NCI-H345 (cell line): ENCODE measurements at regions not wholly inside any gene's neighbourhood (a gene's known extent, or its start where the extent isn't known, plus 50 kb on each side); places are given as distances from the start of the nearest gene placed in this dataset.
"Not testable (repeated sequence)": the region's sequence is repeated elsewhere in the genome, so short reads cannot be mapped to it uniquely, and the experiment has no call there.

Experiments used
- DNase-seq: peaks from one replicate; lab custom pipeline; 2025; lab: John Stamatoyannopoulos, UW

- DNase-seq: no peak
These were observed 160.2 kb downstream of the TOX3 start for GRCh38 chr16:52386694-52387093.

- no peak for DNase-seq
These were observed 162.6 kb downstream of the TOX3 start for GRCh38 chr16:52384378-52384777.

GRCh38 chr16:52383640-52384292 lies 163.2 kb downstream of the TOX3 start:
- peak; percentile 50 for DNase-seq

- no peak for DNase-seq
These were observed 163.8 kb downstream of the TOX3 start for GRCh38 chr16:52383119-52383518.

- no peak for DNase-seq
These were observed 167.4 kb downstream of the TOX3 start for GRCh38 chr16:52379551-52379950.

GRCh38 chr16:52376676-52377280 lies 170.2 kb downstream of the TOX3 start:
- DNase-seq: no peak

GRCh38 chr16:52372313-52372712 lies 174.6 kb downstream of the TOX3 start:
- no peak for DNase-seq

- DNase-seq: no peak
These were observed 178.1 kb downstream of the TOX3 start for GRCh38 chr16:52368859-52369258.

GRCh38 chr16:52367821-52368220 lies 179.1 kb downstream of the TOX3 start:
- DNase-seq: peak; percentile 2

- DNase-seq: peak; percentile 3
These were observed 180.0 kb downstream of the TOX3 start for GRCh38 chr16:52366983-52367382.

GRCh38 chr16:52364500-52364899 lies 182.4 kb downstream of the TOX3 start:
- no peak for DNase-seq

- DNase-seq: no peak
These were observed 183.9 kb downstream of the TOX3 start for GRCh38 chr16:52363082-52363481.

- no peak for DNase-seq
These were observed 189.2 kb downstream of the TOX3 start for GRCh38 chr16:52357711-52358110.

GRCh38 chr16:52353249-52353648 lies 193.7 kb downstream of the TOX3 start:
- DNase-seq: no peak

GRCh38 chr16:52351451-52351850 lies 195.5 kb downstream of the TOX3 start:
- DNase-seq: no peak

- no peak for DNase-seq
These were observed 196.8 kb downstream of the TOX3 start for GRCh38 chr16:52350031-52350642.

GRCh38 chr16:52346709-52347108 lies 200.2 kb downstream of the TOX3 start:
- no peak for DNase-seq

GRCh38 chr16:52333673-52334072 lies 213.3 kb downstream of the TOX3 start:
- not testable (repeated sequence) for DNase-seq

GRCh38 chr16:52320930-52321439 lies 226.0 kb downstream of the TOX3 start:
- DNase-seq: no peak

GRCh38 chr16:52318302-52319009 lies 228.5 kb downstream of the TOX3 start:
- peak; percentile 86 for DNase-seq

GRCh38 chr16:52316241-52316640 lies 230.7 kb downstream of the TOX3 start:
- no peak for DNase-seq

- no peak for DNase-seq
These were observed 234.2 kb downstream of the TOX3 start for GRCh38 chr16:52312716-52313115.
